ENCODE measurements at regions not wholly inside any gene's neighbourhood (a gene's known extent, or its start where the extent isn't known, plus 50 kb on each side); places are given as distances from the start of the nearest gene placed in this dataset.

DNA sequence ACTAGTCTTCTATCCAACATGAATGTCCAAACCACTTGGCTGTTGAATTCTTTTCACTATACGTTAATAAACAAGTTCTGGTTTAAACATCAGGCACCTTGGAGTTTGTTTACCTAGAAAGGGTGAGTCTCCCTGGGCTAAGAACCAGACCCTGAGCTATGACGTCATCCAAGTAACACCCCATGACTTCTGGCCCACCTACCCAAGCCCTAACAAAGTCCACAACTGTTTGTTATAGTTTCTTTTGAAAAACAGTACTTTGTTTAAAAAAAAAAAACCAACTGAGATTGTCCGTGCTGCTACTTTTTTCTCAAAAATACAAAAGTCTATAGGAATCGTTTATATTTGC lies 146.9 kb upstream of the BEND6 start:
- H3K9ac ChIP-seq (ENCODE audit: low read length) = no peak overlapping the region
- no peaks in the 10 kb centered on the region for H3K9me2 ChIP-seq (ENCODE audit: low read depth, low read length)
- no peak overlapping the region for H2AFZ ChIP-seq (ENCODE audit: low read length)
- H3K36me3 ChIP-seq (ENCODE audit: insufficient read depth, low read length) = no peaks in the 10 kb centered on the region
- TF ChIP-seq CTCF (IDR thresholded peaks at IDR 0.05; ENCODE audit: low read length) = no peak
- no peak for TF ChIP-seq EZH2 (IDR thresholded peaks at IDR 0.05; ENCODE audit: borderline replicate concordance, low read length)
- H3K9me3 ChIP-seq (ENCODE audit: low read length) = no peaks in the 10 kb centered on the region
- no peak overlapping the region for H3K4me3 ChIP-seq (ENCODE audit: low read depth, low read length, poor library complexity, severe bottlenecking)
- H3K79me2 ChIP-seq (ENCODE audit: insufficient read depth, low read length) = no peaks in the 10 kb centered on the region
- H3K27me3 ChIP-seq (ENCODE audit: insufficient read depth, low read length) = no peaks in the 10 kb centered on the region
- no peak overlapping the region for H3K27ac ChIP-seq (ENCODE audit: low read depth, low read length, poor library complexity, severe bottlenecking)
- no peaks in the 10 kb centered on the region for H3K4me1 ChIP-seq (ENCODE audit: insufficient read depth, low read length, severe bottlenecking)
- H4K20me1 ChIP-seq (ENCODE audit: insufficient read depth, low read length) = no peaks in the 10 kb centered on the region
- H3K4me2 ChIP-seq (ENCODE audit: low read length) = no peak overlapping the region
- H3F3A ChIP-seq (ENCODE audit: insufficient read depth, low read length) = no peaks in the 10 kb centered on the region

- H3K4me2 ChIP-seq (ENCODE audit: low read length) = no peak overlapping the region
- H3K9me2 ChIP-seq (ENCODE audit: low read depth, low read length) = no peaks in the 10 kb centered on the region
- no peaks in the 10 kb centered on the region for H3K27me3 ChIP-seq (ENCODE audit: insufficient read depth, low read length)
- no peak overlapping the region for H3K4me3 ChIP-seq (ENCODE audit: low read depth, low read length, poor library complexity, severe bottlenecking)
- H4K20me1 ChIP-seq (ENCODE audit: insufficient read depth, low read length) = no peaks in the 10 kb centered on the region
- TF ChIP-seq EZH2 (IDR thresholded peaks at IDR 0.05; ENCODE audit: borderline replicate concordance, low read length) (no peak), CTCF (IDR thresholded peaks at IDR 0.05; ENCODE audit: low read length) (no peak)
- H3K9ac ChIP-seq (ENCODE audit: low read length) = no peak overlapping the region
- no peaks in the 10 kb centered on the region for H3K36me3 ChIP-seq (ENCODE audit: insufficient read depth, low read length)
- no peaks in the 10 kb centered on the region for H3K9me3 ChIP-seq (ENCODE audit: low read length)
- no peaks in the 10 kb centered on the region for H3F3A ChIP-seq (ENCODE audit: insufficient read depth, low read length)
- no peak overlapping the region for H3K27ac ChIP-seq (ENCODE audit: low read depth, low read length, poor library complexity, severe bottlenecking)
- no peaks in the 10 kb centered on the region for H3K4me1 ChIP-seq (ENCODE audit: insufficient read depth, low read length, severe bottlenecking)
- H3K79me2 ChIP-seq (ENCODE audit: insufficient read depth, low read length) = no peaks in the 10 kb centered on the region
- no peak overlapping the region for H2AFZ ChIP-seq (ENCODE audit: low read length)
Measured at GRCh38 chr6:56807326-56807988, 147.4 kb upstream of the BEND6 start.

- Histone ChIP-seq H4K20me1 (ENCODE audit: insufficient read depth, low read length) (no peaks in the 10 kb centered on the region), H3K4me3 (ENCODE audit: low read depth, low read length, poor library complexity, severe bottlenecking) (no peak overlapping the region), H3K9me3 (ENCODE audit: low read length) (no peaks in the 10 kb centered on the region), H2AFZ (ENCODE audit: low read length) (no peak overlapping the region), H3K27ac (ENCODE audit: low read depth, low read length, poor library complexity, severe bottlenecking) (no peak overlapping the region), H3K79me2 (ENCODE audit: insufficient read depth, low read length) (no peaks in the 10 kb centered on the region), H3K36me3 (ENCODE audit: insufficient read depth, low read length) (no peaks in the 10 kb centered on the region), H3K4me2 (ENCODE audit: low read length) (no peak overlapping the region), H3K4me1 (ENCODE audit: insufficient read depth, low read length, severe bottlenecking) (no peaks in the 10 kb centered on the region), H3F3A (ENCODE audit: insufficient read depth, low read length) (no peaks in the 10 kb centered on the region), H3K9ac (ENCODE audit: low read length) (no peak overlapping the region), H3K27me3 (ENCODE audit: insufficient read depth, low read length) (no peaks in the 10 kb centered on the region), H3K9me2 (ENCODE audit: low read depth, low read length) (no peaks in the 10 kb centered on the region)
- TF ChIP-seq EZH2 (IDR thresholded peaks at IDR 0.05; ENCODE audit: borderline replicate concordance, low read length) (no peak), CTCF (IDR thresholded peaks at IDR 0.05; ENCODE audit: low read length) (no peak)
Measured at GRCh38 chr6:56806368-56806767, 148.5 kb upstream of the BEND6 start.

Data from OCI-LY1 (cell line).